Liver (tissue), 8 donors: ENCODE measurements at regions not wholly inside any gene's neighbourhood (a gene's known extent, or its start where the extent isn't known, plus 50 kb on each side); places are given as distances from the start of the nearest gene placed in this dataset.

ENCODE experiments used
- DNase-seq: peaks from one replicate; pipeline ENCODE4 v3.0.0-alpha.2; 2017; ENCODE audit warnings: low spot score
- H3K27ac ChIP-seq, 2 donors: one replicate each; pipeline ENCODE4 v1.7.0; 2013; ENCODE audit warnings: inconsistent platforms in 2 of 2, low read length in 2 of 2, control low read depth in 1 of 2, low read depth in 1 of 2, mild to moderate bottlenecking in 1 of 2
- H3K27me3 ChIP-seq, 4 donors: one replicate each; pipeline versions ENCODE4 v1.6.1 to v1.7.0; 2013; ENCODE audit warnings: low read length in 3 of 4, inconsistent platforms in 1 of 4, mild to moderate bottlenecking in 1 of 4, moderate library complexity in 1 of 4; ENCODE audit not compliant: control insufficient read depth in 4 of 4, insufficient read depth in 4 of 4
- H3K36me3 ChIP-seq, 4 donors: one replicate each; pipeline versions ENCODE4 v1.6.1 to v1.7.0; 2013; ENCODE audit warnings: low read length in 3 of 4, mild to moderate bottlenecking in 3 of 4, low read depth in 1 of 4, moderate library complexity in 1 of 4; ENCODE audit not compliant: control insufficient read depth in 4 of 4, insufficient read depth in 3 of 4
- H3K4me1 ChIP-seq, 4 donors: one replicate each; pipeline versions ENCODE4 v1.6.1 to v1.7.0; 2013; ENCODE audit warnings: low read length in 3 of 4, mild to moderate bottlenecking in 3 of 4, moderate library complexity in 1 of 4; ENCODE audit not compliant: control insufficient read depth in 4 of 4, insufficient read depth in 4 of 4
- H3K4me3 ChIP-seq, 3 donors: one replicate each; pipeline versions ENCODE4 v1.6.1 to v1.7.0; 2013; ENCODE audit warnings: low read length in 3 of 3, control low read depth in 1 of 3, low read depth in 1 of 3, mild to moderate bottlenecking in 1 of 3
- H3K9ac ChIP-seq, 2 donors: one replicate each; pipeline ENCODE4 v1.7.0; 2013; ENCODE audit warnings: low read length in 2 of 2, mild to moderate bottlenecking in 2 of 2, moderate library complexity in 2 of 2, control low read depth in 1 of 2, low read depth in 1 of 2
- H3K9me3 ChIP-seq, 4 donors: one replicate each; pipeline versions ENCODE4 v1.6.1 to v1.7.0; 2013; ENCODE audit warnings: low read length in 3 of 4; ENCODE audit not compliant: control insufficient read depth in 4 of 4
- EGR1 ChIP-seq, 2 donors: IDR thresholded peaks; 2 replicates each; pipeline ENCODE4 v1.6.1; 2016 to 2018; ENCODE audit warnings: antibody characterized with exemption in 2 of 2, low read depth in 2 of 2
- FOXA1 ChIP-seq: IDR thresholded peaks from 2 replicates; pipeline ENCODE4 v1.6.1; 2016; ENCODE audit warnings: antibody characterized with exemption
- FOXA2 ChIP-seq: IDR thresholded peaks from 2 replicates; pipeline ENCODE4 v1.6.1; 2016; ENCODE audit warnings: antibody characterized with exemption
- GABPA ChIP-seq, 2 donors: IDR thresholded peaks in 1 of 2; conservative IDR thresholded peaks in 1 of 2; 2 replicates each; pipeline ENCODE4 v1.6.1; 2016; ENCODE audit warnings: antibody characterized with exemption in 2 of 2, mild to moderate bottlenecking in 1 of 2, moderate library complexity in 1 of 2
- HNF4A ChIP-seq, 2 donors: conservative IDR thresholded peaks; 2 replicates each; pipeline ENCODE4 v1.6.1; 2016; ENCODE audit warnings: antibody characterized with exemption in 2 of 2, mild to moderate bottlenecking in 2 of 2
- HNF4G ChIP-seq: IDR thresholded peaks from 2 replicates; pipeline ENCODE4 v1.6.1; 2016; ENCODE audit warnings: antibody characterized with exemption
- JUND ChIP-seq, 2 donors: IDR thresholded peaks; 2 replicates each; pipeline ENCODE4 v1.6.1; 2016; ENCODE audit warnings: antibody characterized with exemption in 2 of 2
- NR2F2 ChIP-seq: IDR thresholded peaks from 2 replicates; pipeline ENCODE4 v1.6.1; 2016; ENCODE audit warnings: antibody characterized with exemption
- RAD21 ChIP-seq, 2 donors: IDR thresholded peaks; 2 replicates each; pipeline ENCODE4 v1.6.1; 2016; ENCODE audit warnings: antibody characterized with exemption in 2 of 2, mild to moderate bottlenecking in 2 of 2
- RXRA ChIP-seq, 2 donors: IDR thresholded peaks; 2 replicates each; pipeline ENCODE4 v1.6.1; 2017 to 2018; ENCODE audit warnings: antibody characterized with exemption in 2 of 2, mild to moderate bottlenecking in 1 of 2
- SP1 ChIP-seq: IDR thresholded peaks from 2 replicates; pipeline ENCODE4 v1.6.1; 2018; ENCODE audit warnings: antibody characterized with exemption, mild to moderate bottlenecking
- TAF1 ChIP-seq: conservative IDR thresholded peaks from 2 replicates; pipeline ENCODE4 v1.6.1; 2016; ENCODE audit warnings: antibody characterized with exemption, mild to moderate bottlenecking
- YY1 ChIP-seq: IDR thresholded peaks from 2 replicates; pipeline ENCODE4 v1.6.1; 2016; ENCODE audit warnings: antibody characterized with exemption, mild to moderate bottlenecking
- WGBS: extraction: QIAGEN DNeasy Blood & Tissue Kit; methylation state at CpG from one replicate; pipeline ENCODE4 v1.1.7; 2013; 5-methylcytosine and 5-hydroxymethylcytosine counted together
- TF ChIP-seq, protein P1 (sequence below): IDR thresholded peaks from 2 replicates; pipeline ENCODE4 v1.6.1; 2016; ENCODE audit warnings: antibody characterized with exemption
- TF ChIP-seq, protein P2 (sequence below): IDR thresholded peaks from 2 replicates; pipeline ENCODE4 v1.6.1; 2016; ENCODE audit warnings: antibody characterized with exemption
- TF ChIP-seq, protein P3 (sequence below): IDR thresholded peaks from 2 replicates; pipeline ENCODE4 v1.6.1; 2016; ENCODE audit warnings: antibody characterized with exemption
- TF ChIP-seq, protein P4 (sequence below): fragments of 150-350 bp; IDR thresholded peaks from 2 replicates; pipeline ENCODE4 v1.5.1; 2017; ENCODE audit warnings: improper control_type of control experiment, low read depth, low read length; ENCODE audit not compliant: missing input control
- TF ChIP-seq, protein P5 (sequence below): IDR thresholded peaks from 2 replicates; pipeline ENCODE4 v1.6.1; 2016; ENCODE audit warnings: antibody characterized with exemption, mild to moderate bottlenecking
- donor health status: healthy.
- donor health status: healthy.
- donor health status: healthy.
- donor health status: healthy.
- donor health status: healthy.

DNA sequence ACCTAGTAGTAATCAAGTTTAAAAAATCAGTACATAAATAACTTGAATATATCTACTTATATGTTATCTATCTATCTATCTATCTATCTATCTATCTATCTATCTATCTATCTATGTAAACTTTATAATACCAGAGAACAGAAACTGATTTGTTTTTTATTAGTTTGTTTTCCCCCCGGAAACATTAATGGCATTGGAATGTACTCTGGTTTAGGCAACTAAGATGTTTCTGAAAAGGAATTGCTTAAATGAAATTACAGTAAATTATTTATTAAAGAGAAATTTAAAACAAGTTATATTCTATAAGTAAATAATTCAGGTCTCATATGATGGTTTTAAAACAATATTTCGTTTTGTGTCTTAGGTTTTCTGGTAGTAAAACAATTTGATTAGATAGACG lies 681.0 kb upstream of the ADAMTS5 start:
- Histone ChIP-seq H3K27ac (no peak overlapping the region), H3K4me1 (no peaks in the 10 kb centered on the region), H3K4me3 (no peak overlapping the region), H3K9ac (no peak overlapping the region), H3K27me3 (peaks cover 0 to 5% (median 0%) of the 10 kb centered on the region in 4 donors), H3K9me3 (no peaks in the 10 kb centered on the region), H3K36me3 (no peaks in the 10 kb centered on the region)
- 65% methylated on average over 3 of the region's 3 CpGs for WGBS
- TF ChIP-seq RXRA (IDR thresholded peaks at IDR 0.05) (no peak), YY1 (no peak), NR2F2 (no peak), HNF4A (conservative IDR thresholded peaks at IDR 0.05) (no peak), RAD21 (IDR thresholded peaks at IDR 0.05) (no peak), GABPA (IDR thresholded peaks at IDR 0.05 in 1 of 2, conservative IDR thresholded peaks at IDR 0.05 in 1 of 2) (no peak), FOXA2 (no peak), SP1 (no peak), HNF4G (no peak), EGR1 (IDR thresholded peaks at IDR 0.05; ENCODE audit: low read depth in 2 of 2) (no peak), JUND (IDR thresholded peaks at IDR 0.05) (no peak), TAF1 (no peak)
- TF ChIP-seq, protein P1, sequence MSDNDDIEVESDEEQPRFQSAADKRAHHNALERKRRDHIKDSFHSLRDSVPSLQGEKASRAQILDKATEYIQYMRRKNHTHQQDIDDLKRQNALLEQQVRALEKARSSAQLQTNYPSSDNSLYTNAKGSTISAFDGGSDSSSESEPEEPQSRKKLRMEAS, result no peak
- TF ChIP-seq, protein P2, sequence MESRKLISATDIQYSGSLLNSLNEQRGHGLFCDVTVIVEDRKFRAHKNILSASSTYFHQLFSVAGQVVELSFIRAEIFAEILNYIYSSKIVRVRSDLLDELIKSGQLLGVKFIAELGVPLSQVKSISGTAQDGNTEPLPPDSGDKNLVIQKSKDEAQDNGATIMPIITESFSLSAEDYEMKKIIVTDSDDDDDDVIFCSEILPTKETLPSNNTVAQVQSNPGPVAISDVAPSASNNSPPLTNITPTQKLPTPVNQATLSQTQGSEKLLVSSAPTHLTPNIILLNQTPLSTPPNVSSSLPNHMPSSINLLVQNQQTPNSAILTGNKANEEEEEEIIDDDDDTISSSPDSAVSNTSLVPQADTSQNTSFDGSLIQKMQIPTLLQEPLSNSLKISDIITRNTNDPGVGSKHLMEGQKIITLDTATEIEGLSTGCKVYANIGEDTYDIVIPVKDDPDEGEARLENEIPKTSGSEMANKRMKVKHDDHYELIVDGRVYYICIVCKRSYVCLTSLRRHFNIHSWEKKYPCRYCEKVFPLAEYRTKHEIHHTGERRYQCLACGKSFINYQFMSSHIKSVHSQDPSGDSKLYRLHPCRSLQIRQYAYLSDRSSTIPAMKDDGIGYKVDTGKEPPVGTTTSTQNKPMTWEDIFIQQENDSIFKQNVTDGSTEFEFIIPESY, result no peak
- TF ChIP-seq, protein P3, sequence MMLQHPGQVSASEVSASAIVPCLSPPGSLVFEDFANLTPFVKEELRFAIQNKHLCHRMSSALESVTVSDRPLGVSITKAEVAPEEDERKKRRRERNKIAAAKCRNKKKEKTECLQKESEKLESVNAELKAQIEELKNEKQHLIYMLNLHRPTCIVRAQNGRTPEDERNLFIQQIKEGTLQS, result no peak
- TF ChIP-seq, protein P4, sequence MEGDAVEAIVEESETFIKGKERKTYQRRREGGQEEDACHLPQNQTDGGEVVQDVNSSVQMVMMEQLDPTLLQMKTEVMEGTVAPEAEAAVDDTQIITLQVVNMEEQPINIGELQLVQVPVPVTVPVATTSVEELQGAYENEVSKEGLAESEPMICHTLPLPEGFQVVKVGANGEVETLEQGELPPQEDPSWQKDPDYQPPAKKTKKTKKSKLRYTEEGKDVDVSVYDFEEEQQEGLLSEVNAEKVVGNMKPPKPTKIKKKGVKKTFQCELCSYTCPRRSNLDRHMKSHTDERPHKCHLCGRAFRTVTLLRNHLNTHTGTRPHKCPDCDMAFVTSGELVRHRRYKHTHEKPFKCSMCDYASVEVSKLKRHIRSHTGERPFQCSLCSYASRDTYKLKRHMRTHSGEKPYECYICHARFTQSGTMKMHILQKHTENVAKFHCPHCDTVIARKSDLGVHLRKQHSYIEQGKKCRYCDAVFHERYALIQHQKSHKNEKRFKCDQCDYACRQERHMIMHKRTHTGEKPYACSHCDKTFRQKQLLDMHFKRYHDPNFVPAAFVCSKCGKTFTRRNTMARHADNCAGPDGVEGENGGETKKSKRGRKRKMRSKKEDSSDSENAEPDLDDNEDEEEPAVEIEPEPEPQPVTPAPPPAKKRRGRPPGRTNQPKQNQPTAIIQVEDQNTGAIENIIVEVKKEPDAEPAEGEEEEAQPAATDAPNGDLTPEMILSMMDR, result no peak
- DNase-seq, result no peak

DNA sequence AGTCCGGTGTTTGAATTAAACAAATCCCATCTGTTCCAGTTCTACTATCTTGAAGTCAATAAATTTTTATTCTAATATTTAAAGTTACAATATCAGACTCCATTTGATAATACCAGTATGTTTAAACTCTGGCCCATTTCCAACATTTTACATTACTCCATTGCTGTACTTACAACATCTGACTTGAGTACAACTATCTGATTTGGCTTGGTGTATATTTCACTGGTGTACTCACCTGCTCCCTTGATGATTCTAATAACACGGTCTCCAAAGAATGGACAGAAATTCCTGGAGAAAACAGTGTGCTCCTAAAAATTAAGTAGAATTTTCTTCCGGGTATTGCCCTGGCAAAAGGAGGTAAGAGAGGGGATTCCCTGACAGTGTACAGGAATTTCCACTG lies 680.5 kb upstream of the ADAMTS5 start:
- no peak overlapping the region for H3K4me3 ChIP-seq
- DNase-seq, result no peak
- no peaks in the 10 kb centered on the region for H3K36me3 ChIP-seq
- no peaks in the 10 kb centered on the region for H3K4me1 ChIP-seq
- peaks cover 0 to 5% (median 0%) of the 10 kb centered on the region in 4 donors for H3K27me3 ChIP-seq
- no peak overlapping the region for H3K9ac ChIP-seq
- TF ChIP-seq FOXA1, result no peak
- H3K9me3 ChIP-seq, result no peaks in the 10 kb centered on the region
- H3K27ac ChIP-seq, result no peak overlapping the region
- WGBS, result 72% methylated on average over 3 of the region's 3 CpGs

DNA sequence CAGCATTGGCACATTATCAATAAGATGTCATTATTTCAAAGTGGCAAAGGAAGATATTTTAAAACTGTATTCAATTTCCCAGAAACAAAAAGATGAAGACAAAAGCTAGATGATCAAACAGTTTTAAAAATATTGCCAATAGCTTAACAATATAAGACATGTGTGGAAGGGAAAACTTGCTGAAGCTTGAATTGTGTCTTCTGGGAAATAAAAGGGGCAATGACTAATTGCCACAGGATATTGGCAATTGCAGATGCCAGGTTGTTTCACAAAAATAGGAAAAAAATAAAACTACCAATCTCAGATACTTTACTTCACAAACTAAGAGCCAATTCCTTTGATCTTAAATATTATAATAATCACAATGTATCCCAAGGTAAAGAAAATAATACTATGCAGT lies 679.8 kb upstream of the ADAMTS5 start:
- Histone ChIP-seq H3K4me3 (no peak overlapping the region), H3K4me1 (no peaks in the 10 kb centered on the region), H3K9me3 (no peaks in the 10 kb centered on the region), H3K27me3 (peaks cover 0 to 5% (median 0%) of the 10 kb centered on the region in 4 donors), H3K9ac (no peak overlapping the region), H3K36me3 (no peaks in the 10 kb centered on the region), H3K27ac (no peak overlapping the region)
- no peak for DNase-seq
- TF ChIP-seq NR2F2, result no peak
- TF ChIP-seq FOXA1, result no peak
- TF ChIP-seq EGR1 (IDR thresholded peaks at IDR 0.05; ENCODE audit: low read depth in 2 of 2), result no peak
- TF ChIP-seq SP1, result no peak
- TF ChIP-seq TAF1, result no peak
- TF ChIP-seq, protein P3, result no peak
- TF ChIP-seq JUND (IDR thresholded peaks at IDR 0.05), result no peak
- TF ChIP-seq, protein P1, result no peak
- TF ChIP-seq, protein P5, sequence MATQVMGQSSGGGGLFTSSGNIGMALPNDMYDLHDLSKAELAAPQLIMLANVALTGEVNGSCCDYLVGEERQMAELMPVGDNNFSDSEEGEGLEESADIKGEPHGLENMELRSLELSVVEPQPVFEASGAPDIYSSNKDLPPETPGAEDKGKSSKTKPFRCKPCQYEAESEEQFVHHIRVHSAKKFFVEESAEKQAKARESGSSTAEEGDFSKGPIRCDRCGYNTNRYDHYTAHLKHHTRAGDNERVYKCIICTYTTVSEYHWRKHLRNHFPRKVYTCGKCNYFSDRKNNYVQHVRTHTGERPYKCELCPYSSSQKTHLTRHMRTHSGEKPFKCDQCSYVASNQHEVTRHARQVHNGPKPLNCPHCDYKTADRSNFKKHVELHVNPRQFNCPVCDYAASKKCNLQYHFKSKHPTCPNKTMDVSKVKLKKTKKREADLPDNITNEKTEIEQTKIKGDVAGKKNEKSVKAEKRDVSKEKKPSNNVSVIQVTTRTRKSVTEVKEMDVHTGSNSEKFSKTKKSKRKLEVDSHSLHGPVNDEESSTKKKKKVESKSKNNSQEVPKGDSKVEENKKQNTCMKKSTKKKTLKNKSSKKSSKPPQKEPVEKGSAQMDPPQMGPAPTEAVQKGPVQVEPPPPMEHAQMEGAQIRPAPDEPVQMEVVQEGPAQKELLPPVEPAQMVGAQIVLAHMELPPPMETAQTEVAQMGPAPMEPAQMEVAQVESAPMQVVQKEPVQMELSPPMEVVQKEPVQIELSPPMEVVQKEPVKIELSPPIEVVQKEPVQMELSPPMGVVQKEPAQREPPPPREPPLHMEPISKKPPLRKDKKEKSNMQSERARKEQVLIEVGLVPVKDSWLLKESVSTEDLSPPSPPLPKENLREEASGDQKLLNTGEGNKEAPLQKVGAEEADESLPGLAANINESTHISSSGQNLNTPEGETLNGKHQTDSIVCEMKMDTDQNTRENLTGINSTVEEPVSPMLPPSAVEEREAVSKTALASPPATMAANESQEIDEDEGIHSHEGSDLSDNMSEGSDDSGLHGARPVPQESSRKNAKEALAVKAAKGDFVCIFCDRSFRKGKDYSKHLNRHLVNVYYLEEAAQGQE, result no peak
- TF ChIP-seq RAD21 (IDR thresholded peaks at IDR 0.05), result no peak
- TF ChIP-seq HNF4G, result no peak
- TF ChIP-seq GABPA (IDR thresholded peaks at IDR 0.05 in 1 of 2, conservative IDR thresholded peaks at IDR 0.05 in 1 of 2), result no peak
- no peak for TF ChIP-seq YY1
